ENCODE measurements at regions not wholly inside any gene's neighbourhood (a gene's known extent, or its start where the extent isn't known, plus 50 kb on each side); places are given as distances from the start of the nearest gene placed in this dataset.

- no peaks in the 10 kb centered on the region for H3K36me3 ChIP-seq (ENCODE audit: control insufficient read depth, insufficient read depth, low read length)
- no peaks in the 10 kb centered on the region for H3K27me3 ChIP-seq (ENCODE audit: control insufficient read depth, insufficient read depth, low read length)
- no peak for TF ChIP-seq CTCF (IDR thresholded peaks at IDR 0.05; ENCODE audit: insufficient read depth, low read length, poor library complexity, severe bottlenecking)
- H3K4me3 ChIP-seq (ENCODE audit: low read depth, low read length), result no peak overlapping the region
- DNase-seq (ENCODE audit: low read depth), result no peak
Observed at GRCh38 chr18:44098551-44099098, 582.1 kb upstream of the SETBP1 start.

GRCh38 chr18:44107187-44107586, 573.5 kb upstream of the SETBP1 start:
- H3K36me3 ChIP-seq (ENCODE audit: control insufficient read depth, insufficient read depth, low read length), result no peaks in the 10 kb centered on the region
- TF ChIP-seq CTCF (IDR thresholded peaks at IDR 0.05; ENCODE audit: insufficient read depth, low read length, poor library complexity, severe bottlenecking), result no peak
- no peak overlapping the region for H3K4me3 ChIP-seq (ENCODE audit: low read depth, low read length)
- no peaks in the 10 kb centered on the region for H3K27me3 ChIP-seq (ENCODE audit: control insufficient read depth, insufficient read depth, low read length)
- DNase-seq (ENCODE audit: low read depth), result peak; percentile 9

- DNase-seq (ENCODE audit: low read depth), result no peak
- H3K27me3 ChIP-seq (ENCODE audit: control insufficient read depth, insufficient read depth, low read length), result no peaks in the 10 kb centered on the region
- no peak for TF ChIP-seq CTCF (IDR thresholded peaks at IDR 0.05; ENCODE audit: insufficient read depth, low read length, poor library complexity, severe bottlenecking)
Observed at GRCh38 chr18:44111337-44111736, 569.4 kb upstream of the SETBP1 start.

GRCh38 chr18:44117821-44118220, 562.9 kb upstream of the SETBP1 start:
- peak; percentile 5 for DNase-seq (ENCODE audit: low read depth)
- no peaks in the 10 kb centered on the region for H3K27me3 ChIP-seq (ENCODE audit: control insufficient read depth, insufficient read depth, low read length)
- no peaks in the 10 kb centered on the region for H3K36me3 ChIP-seq (ENCODE audit: control insufficient read depth, insufficient read depth, low read length)
- TF ChIP-seq CTCF (IDR thresholded peaks at IDR 0.05; ENCODE audit: insufficient read depth, low read length, poor library complexity, severe bottlenecking), result no peak
- no peak overlapping the region for H3K4me3 ChIP-seq (ENCODE audit: low read depth, low read length)

More at GRCh38 chr18:44111337-44111736, 569.4 kb upstream of the SETBP1 start:
- H3K4me3 ChIP-seq (ENCODE audit: low read depth, low read length), result no peak overlapping the region
- no peaks in the 10 kb centered on the region for H3K36me3 ChIP-seq (ENCODE audit: control insufficient read depth, insufficient read depth, low read length)

GRCh38 chr18:44119607-44120006, 561.1 kb upstream of the SETBP1 start:
- no peaks in the 10 kb centered on the region for H3K27me3 ChIP-seq (ENCODE audit: control insufficient read depth, insufficient read depth, low read length)
- no peak for TF ChIP-seq CTCF (IDR thresholded peaks at IDR 0.05; ENCODE audit: insufficient read depth, low read length, poor library complexity, severe bottlenecking)
- no peaks in the 10 kb centered on the region for H3K36me3 ChIP-seq (ENCODE audit: control insufficient read depth, insufficient read depth, low read length)
- DNase-seq (ENCODE audit: low read depth), result no peak
- no peak overlapping the region for H3K4me3 ChIP-seq (ENCODE audit: low read depth, low read length)

- no peak overlapping the region for H3K4me3 ChIP-seq (ENCODE audit: low read depth, low read length)
- peak; percentile 44 for DNase-seq (ENCODE audit: low read depth)
- TF ChIP-seq CTCF (IDR thresholded peaks at IDR 0.05; ENCODE audit: insufficient read depth, low read length, poor library complexity, severe bottlenecking), result no peak
Observed at GRCh38 chr18:44123743-44124142, 556.9 kb upstream of the SETBP1 start.

More at GRCh38 chr18:44123743-44124142, 556.9 kb upstream of the SETBP1 start:
- H3K36me3 ChIP-seq (ENCODE audit: control insufficient read depth, insufficient read depth, low read length), result no peaks in the 10 kb centered on the region
- H3K27me3 ChIP-seq (ENCODE audit: control insufficient read depth, insufficient read depth, low read length), result no peaks in the 10 kb centered on the region

Data from kidney epithelial cell (primary cell).